T follicular helper cell (primary cell): ENCODE measurements at regions not wholly inside any gene's neighbourhood (a gene's known extent, or its start where the extent isn't known, plus 50 kb on each side); places are given as distances from the start of the nearest gene placed in this dataset.

Source experiments
- DNase-seq: peaks from one replicate; pipeline ENCODE4 v3.0.0-alpha.2; 2020; ENCODE audit warnings: low read depth

DNA sequence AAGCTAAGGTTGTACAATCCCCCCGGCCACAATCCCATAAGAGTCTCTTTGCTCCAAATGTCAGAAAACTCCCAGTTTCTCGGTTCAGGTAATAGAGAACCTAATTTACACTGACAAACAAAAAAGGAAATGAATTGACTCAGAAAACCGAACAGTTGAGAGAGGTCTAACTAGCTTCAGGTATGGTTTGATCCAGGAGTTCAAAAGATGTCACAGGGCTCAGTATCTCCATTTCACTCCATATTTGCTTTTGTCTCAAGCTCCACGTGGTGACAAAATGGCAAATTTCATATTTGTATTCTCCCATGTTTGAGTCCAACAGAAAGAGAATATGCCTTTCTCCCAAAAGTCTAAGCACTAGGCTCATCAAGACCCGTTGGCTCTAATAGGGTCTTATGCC is 117.4 kb downstream of the AXIN2 start:
- no peak for DNase-seq

DNA sequence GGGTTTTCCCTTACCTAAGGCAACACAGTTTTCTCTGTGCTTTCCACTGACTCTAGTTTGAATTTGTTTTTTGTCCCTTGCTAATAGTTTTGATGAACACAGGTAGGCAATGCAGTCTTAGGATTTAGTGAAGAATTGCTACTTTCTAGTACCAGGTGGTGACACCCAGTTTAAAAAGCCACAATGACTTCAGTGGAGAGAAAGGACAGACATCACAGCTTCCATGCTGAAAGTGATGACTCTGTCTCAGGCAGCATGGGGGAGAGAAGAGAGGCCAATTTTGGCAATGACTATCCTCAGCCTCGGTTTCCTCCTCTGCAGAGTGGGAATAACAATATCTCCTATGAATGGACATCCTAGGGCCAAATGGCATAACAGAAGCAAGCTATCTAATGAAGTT is 118.8 kb downstream of the AXIN2 start:
- DNase-seq = no peak

DNA sequence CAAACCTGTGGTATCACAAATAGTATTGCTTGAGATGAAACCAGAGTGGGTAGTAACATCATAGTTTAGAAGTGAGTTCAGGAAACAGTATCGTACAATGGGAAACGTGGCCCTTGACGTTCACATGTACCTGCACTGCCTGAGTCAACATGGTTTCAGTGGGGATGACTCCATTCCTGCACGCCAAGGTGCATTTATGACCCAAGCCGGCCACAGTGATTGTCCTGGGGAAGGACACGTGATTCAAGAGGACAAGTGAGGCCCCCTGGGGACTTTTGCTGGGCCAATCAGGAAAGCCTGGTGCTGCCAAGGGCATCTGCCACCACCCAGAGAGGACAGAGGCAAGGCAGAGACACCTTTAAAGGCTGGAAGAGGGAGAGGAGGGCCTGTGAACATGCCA is 119.2 kb downstream of the AXIN2 start:
- DNase-seq = no peak

DNA sequence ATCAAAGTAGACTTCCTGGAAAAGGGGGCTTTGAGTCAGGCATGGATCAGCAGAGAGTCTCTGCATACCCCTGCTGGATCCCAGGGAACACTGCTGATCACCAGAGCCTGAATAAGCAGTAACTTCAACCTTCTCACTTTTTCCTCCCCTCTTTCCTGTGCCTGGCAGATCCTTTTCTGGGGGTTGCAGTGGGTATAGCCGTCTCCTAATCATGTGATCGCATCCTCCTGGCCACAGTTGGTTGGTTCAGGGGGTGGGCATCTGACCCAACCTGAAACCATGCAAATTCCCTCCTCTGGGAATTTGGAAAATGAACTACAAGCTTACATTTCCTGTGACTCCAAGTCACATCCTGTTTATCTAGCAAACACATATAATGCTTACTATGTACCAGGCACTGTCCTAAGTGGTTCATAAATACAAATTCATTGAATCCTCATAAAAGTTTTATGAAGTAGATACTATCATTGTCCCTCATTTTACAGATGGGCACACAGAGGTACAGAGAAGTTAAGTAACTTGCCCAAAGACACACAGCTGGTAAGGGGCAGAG is 120.3 kb downstream of the AXIN2 start:
- no peak for DNase-seq

DNA sequence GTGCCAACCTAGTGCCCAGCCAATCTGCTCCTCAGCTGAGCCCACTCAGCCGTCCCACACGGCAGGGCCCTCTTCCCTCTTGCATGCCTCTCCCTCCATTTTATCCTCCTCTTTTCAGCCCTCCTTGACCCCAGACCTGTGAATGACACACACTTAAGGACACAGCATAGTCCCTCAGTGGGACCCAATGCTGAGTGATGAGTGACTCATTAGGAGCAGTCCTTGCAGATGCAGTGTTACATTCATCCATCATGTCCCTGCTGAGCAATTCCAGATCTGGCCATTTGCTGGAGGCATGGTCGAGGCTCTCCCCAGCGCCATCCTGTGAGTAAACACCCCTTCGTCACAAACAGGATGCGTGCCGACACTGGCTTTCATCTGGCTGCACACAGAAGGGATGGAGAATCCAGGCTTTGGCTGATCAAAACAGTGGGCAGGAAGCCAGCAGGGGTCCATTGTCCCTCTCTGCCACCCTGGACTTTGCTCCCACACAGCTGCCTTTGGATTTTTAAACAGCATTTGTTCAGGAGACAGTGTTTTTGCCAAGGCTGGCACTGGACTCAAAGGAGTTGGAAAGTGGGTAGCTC is 122.6 kb downstream of the AXIN2 start:
- no peak for DNase-seq

DNA sequence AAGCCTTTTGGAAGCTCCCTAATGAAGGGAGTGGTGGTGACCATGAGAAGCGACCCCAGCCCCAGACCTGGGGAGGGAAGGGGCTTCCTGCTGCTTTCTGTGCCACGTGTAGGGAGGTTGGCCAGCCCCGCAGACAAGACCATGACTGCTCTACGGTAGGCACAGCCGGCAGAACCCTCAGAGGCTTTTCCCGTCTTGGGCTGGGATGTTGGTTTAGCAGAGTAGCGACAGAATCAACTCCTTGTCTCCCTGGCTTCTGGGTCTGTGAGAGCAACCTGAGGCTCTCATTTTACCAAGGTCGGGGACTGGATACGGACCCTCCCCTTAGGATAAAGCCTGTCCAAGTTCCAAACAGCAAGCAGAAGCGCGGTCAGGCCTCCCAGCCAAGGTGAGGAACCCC is 123.3 kb downstream of the AXIN2 start:
- no peak for DNase-seq

DNA sequence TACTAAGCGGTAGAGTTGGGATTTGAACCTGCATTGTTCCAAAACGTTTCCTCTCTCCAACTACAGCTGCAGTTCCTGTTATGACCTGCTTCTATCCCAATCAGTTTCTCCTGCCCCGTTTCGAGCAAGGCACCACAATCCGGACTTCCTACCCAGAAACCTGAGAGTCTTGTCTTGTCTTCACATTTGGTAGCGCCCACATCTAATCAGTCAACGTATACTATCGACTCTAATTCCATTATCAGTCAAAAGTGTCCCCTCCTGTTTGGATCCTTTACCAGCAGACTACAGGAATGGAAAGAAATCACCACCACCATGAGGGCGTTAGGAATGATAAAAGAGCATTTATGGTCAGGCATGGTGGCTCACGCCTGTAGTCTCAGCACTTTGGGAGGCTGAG is 124.6 kb downstream of the AXIN2 start:
- DNase-seq = no peak

DNA sequence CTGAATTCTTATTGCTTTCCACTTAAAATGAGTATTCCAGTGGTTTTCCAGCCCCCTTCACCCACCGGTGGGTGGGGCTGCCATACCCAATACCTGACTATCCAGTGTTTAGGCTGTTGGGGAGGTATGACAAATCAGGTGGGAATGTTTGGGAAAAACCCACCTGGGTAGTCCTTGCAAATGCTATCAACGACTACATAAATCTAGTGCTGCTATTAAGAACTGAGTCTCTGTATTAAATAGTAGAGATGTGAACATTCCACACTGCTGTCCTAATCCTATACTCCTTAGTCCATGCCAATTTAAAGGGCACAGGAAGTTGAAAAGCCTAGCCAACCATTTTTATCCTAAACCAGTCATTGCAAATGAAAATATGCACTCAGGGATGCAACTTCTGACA is 126.6 kb downstream of the AXIN2 start:
- DNase-seq = no peak

DNA sequence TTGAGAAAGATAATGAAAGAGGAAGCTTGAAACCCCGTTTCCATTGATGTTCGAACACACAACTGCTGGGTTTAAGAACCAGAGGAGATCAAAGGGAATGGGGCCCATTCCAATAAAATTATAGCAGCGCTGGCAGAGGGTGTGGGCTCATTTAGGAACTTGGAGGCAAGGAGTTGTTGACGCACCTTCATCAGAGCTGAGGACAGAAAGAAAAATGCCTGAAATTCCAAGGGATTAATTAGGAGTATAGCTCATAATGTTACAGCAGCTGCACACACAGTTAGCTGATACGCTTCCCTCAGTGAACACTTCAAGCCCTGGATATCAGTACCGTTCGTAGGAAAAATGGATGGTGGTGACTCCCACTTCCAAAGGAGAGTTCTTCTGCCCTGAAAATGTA is 127.2 kb downstream of the AXIN2 start:
- no peak for DNase-seq

DNA sequence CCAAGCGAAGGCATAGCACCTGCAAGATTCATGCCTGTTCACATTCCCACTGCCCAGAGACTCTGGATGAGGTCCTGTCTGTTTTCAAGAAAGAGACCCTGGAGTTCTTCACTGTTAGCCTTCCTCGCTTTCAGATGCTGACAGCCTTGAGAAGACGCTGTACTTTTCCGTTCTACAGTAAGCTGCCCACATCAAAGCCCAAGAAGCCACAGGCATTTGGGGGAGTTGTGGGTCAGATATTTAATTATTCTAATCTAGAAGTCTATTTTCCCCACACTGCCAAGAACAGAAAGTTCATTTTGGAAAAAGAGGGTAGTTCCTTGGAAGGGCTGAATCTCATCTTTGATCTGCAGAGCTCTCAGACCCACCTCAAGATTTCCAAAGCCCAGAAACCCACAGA is 127.9 kb downstream of the AXIN2 start:
- no peak for DNase-seq

DNA sequence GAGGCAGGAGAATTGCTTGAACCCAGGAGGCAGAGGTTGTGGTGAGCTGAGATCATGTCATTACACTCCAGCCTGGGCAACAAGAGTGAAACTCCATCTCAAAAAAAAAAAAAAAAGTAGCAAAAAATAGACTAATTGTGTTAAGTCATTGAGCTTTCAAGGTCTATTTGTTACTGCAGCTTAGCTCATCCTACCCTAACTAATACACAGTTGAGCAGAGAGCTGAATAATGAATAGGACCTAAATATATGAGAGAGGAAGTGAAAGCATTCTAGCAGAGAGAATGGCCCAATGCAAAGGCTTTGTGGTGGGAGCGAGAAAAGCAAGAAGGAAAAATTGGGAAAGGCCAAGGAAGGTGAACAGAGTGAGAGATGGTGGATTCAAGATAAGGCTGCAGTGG is 128.3 kb downstream of the AXIN2 start:
- DNase-seq = no peak

DNA sequence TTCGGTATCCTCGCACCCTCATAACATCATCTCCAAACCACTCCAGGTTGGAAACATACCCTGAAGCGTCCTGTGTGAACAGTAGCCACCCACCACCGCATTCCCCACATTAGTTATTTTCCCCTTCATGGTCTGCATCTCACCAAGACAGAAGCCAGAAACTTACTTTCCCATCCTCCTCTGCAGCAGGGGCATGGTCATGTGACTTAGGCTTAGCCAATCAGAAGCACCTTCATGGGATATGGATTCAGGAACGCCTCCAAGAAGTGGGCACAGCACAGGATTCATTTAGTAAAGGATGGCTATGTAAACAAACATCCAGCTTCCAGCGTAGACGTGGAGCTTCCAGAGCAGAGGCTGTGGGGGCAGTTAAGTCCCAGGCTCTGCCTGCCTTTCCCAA is 130.3 kb downstream of the AXIN2 start:
- no peak for DNase-seq

DNA sequence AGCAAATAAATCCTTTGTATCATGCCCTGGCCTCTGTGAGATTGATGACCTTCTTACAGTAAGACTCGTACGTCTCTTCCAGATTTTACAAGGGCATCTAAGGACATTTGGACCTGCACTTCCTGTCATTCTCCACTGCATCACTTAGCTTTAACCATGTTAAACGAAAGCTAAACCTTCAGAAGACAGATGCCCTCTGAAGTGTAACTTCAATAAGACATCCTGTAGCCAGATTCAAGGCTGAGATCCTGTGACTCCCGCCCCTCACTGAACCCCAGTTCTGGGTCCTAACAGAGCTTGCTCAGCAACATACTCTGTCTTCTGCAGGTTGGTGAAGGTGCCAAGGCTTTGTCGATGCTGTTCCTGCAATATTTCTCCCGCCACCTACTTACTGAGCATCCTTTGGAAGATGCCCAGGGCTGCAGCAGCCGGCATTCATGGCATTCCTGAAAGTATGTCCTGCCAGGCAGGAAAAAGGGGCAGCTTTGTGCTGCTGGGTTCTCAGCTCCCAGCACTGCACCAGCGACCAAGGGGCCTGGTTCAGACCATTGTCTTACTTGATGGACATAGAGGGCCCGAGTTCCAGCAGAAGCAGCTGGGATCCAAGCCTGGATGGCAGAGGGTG is 131.1 kb downstream of the AXIN2 start:
- no peak for DNase-seq

DNA sequence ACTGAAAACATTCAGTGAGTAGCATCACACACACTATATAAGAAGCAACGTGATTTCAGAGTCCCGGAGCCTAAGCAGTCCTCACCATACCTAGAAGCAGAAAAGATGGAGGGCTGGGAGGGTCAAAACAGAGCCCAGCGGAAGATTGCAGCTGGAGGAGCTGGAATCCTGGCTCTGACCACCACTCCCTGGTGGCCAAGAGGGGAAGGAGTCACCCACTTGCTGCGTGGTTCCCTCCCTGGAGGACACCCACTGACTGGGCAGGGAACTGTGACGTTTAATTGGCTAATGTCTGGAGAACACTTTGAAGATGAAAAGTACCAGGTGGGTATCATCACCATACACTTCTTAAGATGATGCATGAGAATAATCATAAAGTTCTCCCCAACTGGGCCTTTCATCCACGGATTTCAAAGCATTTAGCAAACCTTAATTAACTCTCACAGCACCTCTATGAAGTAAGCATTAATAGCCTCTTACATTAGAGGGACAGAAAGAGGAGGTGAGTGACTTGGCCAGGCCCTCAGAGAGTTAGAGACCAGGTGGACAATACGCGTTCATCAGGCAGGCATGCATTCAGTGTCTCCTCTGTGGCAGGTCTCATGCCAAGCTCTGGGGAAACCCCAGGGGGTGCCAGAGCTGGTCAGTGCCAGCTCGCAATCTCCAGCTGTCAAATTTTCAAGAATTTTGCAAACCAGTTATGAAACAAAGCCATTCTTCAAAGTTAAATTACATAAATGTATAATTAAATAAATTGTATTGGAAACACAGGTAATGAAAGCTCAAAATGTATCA is 137.9 kb downstream of the AXIN2 start:
- no peak for DNase-seq

DNA sequence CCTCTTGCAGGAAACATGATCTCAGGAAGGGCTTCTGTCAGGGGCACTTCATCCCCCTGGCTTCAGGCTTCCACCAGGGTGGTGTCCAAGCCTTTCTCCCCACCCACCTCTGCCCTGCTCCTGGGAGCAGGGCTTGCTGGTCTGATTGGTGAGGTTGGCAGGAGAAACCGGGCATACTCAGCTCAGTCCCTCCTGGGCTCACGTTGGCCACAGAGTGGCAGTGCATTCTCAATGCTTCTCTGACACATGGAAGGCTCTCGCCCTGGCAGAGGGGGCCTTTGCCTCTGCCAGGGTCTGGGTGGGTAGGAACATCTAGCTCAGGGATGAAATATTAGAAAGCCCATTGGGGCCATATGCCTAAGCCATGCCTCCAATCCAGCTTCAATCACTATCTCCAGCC is 142.8 kb downstream of the AXIN2 start:
- DNase-seq = no peak

DNA sequence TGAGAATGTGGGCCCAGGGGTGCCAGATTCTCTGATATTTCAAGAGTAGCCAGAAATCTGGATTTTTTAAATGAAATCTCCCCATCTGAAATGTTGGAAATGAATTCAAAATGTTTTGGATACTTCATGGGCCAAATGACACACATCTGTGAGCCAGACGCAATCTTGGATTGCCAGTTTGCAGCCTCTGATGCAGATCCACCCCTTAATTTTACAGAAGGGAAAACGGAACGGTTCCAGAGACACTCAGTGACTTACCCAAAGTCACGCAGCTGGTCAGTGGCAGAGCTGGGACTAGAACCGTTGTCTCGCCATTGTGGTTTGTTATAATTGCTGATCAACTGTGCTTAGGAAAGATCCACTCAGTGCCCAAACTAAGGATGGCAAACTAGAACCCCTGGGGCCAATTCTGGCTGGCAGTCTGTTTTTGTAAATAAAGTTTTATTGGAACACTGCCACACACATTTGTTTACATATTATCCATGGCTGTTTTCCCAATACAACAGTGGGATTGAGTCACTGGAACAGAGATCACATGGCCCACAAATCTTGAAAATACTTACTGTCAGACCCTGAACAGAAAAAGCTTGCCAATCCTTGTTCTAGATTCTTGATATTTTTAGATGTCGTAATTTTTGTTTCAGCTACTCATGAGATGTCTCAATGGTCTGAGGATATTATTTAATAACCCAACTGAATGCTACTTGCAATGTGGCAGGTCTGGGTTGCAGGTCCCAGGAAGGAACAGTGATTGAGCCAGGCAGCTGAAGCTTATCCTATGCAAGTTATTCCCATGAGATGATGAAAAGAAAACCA is 143.8 kb downstream of the AXIN2 start:
- DNase-seq = no peak

DNA sequence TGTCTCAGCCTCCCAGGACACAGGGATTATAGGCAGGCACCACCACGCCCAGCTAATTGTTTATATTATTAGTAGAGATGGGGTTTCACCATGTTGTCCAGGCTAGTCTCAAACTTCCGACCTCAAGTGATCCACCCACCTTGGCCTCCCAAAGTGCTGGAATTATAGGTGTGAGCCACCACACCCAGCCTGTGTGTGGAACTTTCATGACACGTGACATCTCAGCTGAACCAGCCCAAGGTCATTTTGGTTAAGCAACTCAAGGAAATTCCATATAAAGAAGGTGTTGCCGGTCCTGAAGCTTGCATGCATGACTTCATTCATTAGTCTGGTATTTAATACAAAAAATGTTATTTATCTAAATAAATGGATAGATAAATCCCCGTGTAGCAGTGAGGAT is 145.5 kb downstream of the AXIN2 start:
- DNase-seq = no peak

DNA sequence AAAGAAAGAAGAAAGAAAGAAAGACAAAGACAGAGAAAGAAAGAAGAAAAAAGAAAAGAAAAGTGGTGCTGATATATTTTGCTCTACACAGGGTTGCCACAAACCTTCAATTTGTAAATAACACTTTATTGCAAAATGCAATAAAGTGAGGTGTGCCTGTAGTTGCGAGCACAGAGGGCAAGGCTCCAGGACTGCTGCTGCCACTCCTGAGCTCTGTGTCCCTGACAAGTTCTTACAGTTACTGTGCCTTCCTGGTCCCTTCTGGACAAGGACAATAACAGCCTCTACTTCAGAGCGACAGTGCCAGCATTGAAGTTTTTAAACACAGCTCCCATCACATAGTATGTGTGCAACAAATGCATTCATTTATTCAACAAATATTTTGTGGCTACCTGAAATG is 148.1 kb downstream of the AXIN2 start:
- no peak for DNase-seq

DNA sequence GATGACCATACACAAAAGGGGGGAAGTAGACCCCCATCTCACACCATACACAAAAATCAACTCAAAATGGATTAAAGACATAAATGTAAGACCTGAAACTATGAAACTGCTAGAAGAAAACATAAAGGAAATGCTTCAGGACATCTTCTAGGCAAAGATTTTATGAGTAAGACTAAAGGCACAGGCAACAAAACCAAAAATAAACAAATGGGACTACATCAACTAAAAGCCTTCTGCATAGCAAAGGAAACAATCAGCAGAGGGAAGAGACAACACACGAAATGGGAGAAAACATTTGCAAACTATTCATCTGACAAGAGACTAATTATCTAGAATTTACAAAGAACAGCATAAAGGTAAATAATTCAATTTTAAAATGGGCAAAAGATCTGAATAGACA is 152.1 kb downstream of the AXIN2 start:
- DNase-seq = no peak

DNA sequence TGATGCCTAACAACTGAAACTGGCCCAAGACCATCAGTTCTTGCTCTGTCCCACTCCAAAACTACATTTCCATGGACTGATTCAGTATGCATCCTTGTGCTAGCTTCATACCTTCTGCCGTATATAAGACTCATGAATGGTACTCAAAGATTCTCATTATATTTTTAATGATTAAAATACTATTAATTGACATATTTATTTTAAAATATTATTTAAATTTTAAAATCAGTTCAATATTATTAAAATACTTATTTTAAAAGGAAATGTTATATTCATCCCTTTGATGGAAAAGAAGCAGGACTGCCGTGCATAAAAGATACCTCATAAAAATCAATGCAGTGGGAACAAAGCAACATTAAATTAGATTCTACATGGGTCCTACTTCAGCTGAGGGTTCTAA is 153.4 kb downstream of the AXIN2 start:
- DNase-seq = no peak

DNA sequence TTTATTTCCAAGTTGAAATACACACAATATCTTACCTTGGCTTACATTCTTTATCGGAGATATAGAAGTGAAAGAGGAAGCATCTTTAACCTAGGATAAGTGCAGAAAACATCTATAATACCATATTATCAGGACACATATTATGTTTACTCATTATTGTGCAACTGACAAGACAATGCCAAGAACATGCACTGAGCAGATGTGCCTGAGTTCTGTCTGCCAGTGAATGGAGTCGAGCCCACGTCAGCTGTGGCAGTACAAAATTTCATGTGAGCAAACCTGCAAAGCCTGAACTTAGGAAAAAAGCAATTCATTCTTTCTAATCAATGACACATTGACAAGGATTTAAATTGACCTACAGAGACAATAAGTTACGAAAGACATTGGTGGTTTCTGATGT is 154.4 kb downstream of the AXIN2 start:
- DNase-seq = no peak

DNA sequence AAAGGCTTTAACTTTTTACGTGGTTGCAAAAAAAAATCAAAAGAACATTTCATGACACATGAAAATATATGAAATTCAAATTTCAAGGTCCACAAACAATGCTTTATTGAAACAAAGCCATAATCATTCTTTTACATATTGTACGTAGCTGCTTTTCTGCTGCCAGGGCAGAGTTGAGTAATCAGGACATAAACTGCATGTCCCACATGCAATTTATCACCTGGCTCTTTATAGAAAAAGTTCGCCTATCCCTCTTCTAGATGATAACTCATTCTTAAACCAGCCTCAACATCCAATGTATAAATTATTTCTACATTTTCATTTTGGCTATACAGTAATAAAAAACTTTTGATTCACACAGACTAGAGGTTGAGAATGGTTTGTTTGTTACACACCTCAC is 154.9 kb downstream of the AXIN2 start:
- DNase-seq = no peak
